SK-N-MC (cell line): ENCODE measurements at regions not wholly inside any gene's neighbourhood (a gene's known extent, or its start where the extent isn't known, plus 50 kb on each side); places are given as distances from the start of the nearest gene placed in this dataset.

ENCODE experiments used
- FOXP2 ChIP-seq: optimal IDR thresholded peaks from 2 replicates; pipeline ENCODE3; 2011; ENCODE audit warnings: mild to moderate bottlenecking, moderate library complexity; ENCODE audit not compliant: insufficient read depth; ENCODE audit errors: extremely low read length, control extremely low read depth
- POLR2AphosphoS5 ChIP-seq: IDR thresholded peaks from 2 replicates; pipeline ENCODE4 v1.6.1; 2012; ENCODE audit warnings: mild to moderate bottlenecking, low read depth, low read length, borderline replicate concordance

DNA sequence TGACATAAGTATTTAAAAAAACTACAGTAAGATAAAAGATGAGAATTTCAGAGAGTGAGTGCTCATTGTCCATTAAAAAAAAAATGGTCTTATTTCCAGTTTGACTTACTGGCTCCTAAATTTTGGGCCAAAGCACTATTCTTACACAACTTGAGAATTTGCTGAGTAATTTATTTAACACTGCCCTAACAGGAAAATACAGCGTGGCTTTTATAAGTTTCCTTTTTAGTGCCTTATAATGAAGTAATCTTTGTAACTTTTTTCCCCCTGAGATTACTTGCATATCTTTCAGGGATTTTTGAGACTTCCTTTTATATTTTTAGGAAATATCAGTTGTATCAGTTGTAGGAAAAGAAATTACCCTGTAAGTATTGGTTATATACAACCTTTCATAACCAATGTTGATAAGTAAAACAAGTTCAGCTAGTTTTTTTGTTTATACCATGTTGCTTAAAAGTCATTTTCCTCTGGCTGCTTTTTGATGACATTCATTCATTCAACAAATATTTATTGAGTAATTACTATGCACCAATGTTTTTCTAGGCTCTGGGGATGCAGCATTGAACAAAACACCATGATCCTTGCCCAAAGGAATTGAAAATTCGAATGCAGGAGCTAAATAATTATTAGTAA, 106.4 kb upstream of the SGK1 start:
- no peak for TF ChIP-seq POLR2AphosphoS5
- TF ChIP-seq FOXP2 = no peak
